ENCODE measurements at regions not wholly inside any gene's neighbourhood (a gene's known extent, or its start where the extent isn't known, plus 50 kb on each side); places are given as distances from the start of the nearest gene placed in this dataset.

DNA sequence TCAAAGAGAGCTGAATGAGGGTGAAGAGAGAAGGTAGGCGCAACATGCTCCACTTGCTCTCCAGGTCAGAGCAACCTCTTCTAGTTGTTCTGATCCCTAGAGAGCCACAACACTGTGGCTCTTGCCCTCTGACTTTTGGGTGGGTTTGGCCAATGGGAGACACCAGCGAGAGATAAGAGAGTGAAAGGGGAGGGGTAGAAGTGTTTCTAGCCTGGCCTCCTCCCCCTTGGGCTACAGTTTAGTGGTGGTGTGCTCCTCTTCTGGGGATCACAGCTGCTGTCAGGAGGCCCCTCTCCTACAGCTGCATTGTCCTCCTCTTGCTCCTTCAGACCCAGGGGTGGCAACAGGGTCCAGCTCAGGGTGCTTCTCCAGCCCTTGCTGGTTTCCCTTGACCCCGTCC lies 454.8 kb downstream of the FUT8 start:
- H3K4me2 ChIP-seq = no peak overlapping the region
- H4K20me1 ChIP-seq (ENCODE audit: insufficient read depth) = no peaks in the 10 kb centered on the region
- no peak for TF ChIP-seq RXRA (IDR thresholded peaks at IDR 0.05; ENCODE audit: borderline replicate concordance, low read depth)
- no peak for TF ChIP-seq SMC3 (IDR thresholded peaks at IDR 0.05; ENCODE audit: low read depth, low read length)
- no peak for TF ChIP-seq GATA2 (CRISPR knock-in tag; IDR thresholded peaks at IDR 0.05)
- TF ChIP-seq POLR2AphosphoS5 (IDR thresholded peaks at IDR 0.05; ENCODE audit: low read depth, low read length) = no peak
- TF ChIP-seq, protein P1, sequence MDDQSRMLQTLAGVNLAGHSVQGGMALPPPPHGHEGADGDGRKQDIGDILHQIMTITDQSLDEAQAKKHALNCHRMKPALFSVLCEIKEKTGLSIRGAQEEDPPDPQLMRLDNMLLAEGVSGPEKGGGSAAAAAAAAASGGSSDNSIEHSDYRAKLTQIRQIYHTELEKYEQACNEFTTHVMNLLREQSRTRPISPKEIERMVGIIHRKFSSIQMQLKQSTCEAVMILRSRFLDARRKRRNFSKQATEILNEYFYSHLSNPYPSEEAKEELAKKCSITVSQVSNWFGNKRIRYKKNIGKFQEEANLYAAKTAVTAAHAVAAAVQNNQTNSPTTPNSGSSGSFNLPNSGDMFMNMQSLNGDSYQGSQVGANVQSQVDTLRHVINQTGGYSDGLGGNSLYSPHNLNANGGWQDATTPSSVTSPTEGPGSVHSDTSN (IDR thresholded peaks at IDR 0.05) = no peak
- no peak for TF ChIP-seq YY1 (IDR thresholded peaks at IDR 0.05; ENCODE audit: low read depth)
- no peak for TF ChIP-seq FOSL2 (IDR thresholded peaks at IDR 0.05; ENCODE audit: borderline replicate concordance, low read depth)
- TF ChIP-seq, protein P2, sequence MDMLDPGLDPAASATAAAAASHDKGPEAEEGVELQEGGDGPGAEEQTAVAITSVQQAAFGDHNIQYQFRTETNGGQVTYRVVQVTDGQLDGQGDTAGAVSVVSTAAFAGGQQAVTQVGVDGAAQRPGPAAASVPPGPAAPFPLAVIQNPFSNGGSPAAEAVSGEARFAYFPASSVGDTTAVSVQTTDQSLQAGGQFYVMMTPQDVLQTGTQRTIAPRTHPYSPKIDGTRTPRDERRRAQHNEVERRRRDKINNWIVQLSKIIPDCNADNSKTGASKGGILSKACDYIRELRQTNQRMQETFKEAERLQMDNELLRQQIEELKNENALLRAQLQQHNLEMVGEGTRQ (IDR thresholded peaks at IDR 0.05; ENCODE audit: borderline replicate concordance, low read depth, low read length) = no peak
- POLR2A ChIA-PET = no interaction called here
- H3K4me1 ChIP-seq (ENCODE audit: control insufficient read depth in 1 of 2, insufficient read depth in 2 of 2, low read depth in 1 of 2, low read length in 1 of 2) = no peaks in the 10 kb centered on the region
- H3K9me3 ChIP-seq = no peaks in the 10 kb centered on the region
- no peak overlapping the region for H2AFZ ChIP-seq (ENCODE audit: low read depth)
- no peak overlapping the region for H3K4me3 ChIP-seq (ENCODE audit: low read depth in 2 of 2, low read length in 1 of 2)
- H3K36me3 ChIP-seq (replicated peaks in 1 of 2; ENCODE audit: control insufficient read depth in 1 of 2, insufficient read depth in 2 of 2, low read length in 1 of 2) = no peaks in the 10 kb centered on the region
- H3K79me2 ChIP-seq (ENCODE audit: insufficient read depth) = no peaks in the 10 kb centered on the region
- CTCF ChIA-PET = no interaction called here
- H3K9ac ChIP-seq = no peak overlapping the region
- H3K9me2 ChIP-seq = no peaks in the 10 kb centered on the region
- no peaks in the 10 kb centered on the region for H3K27me3 ChIP-seq (ENCODE audit: insufficient read depth)
- no peak overlapping the region for H3K27ac ChIP-seq (ENCODE audit: low read depth in 2 of 2, low read length in 1 of 2)
- DNase-seq = no peak
- 46% methylated on average over 2 of the region's 3 CpGs for WGBS (ENCODE audit: low lambda C conversion rate)
- no peaks in the 10 kb centered on the region for H3F3A ChIP-seq (replicated peaks; ENCODE audit: insufficient read depth)

DNA sequence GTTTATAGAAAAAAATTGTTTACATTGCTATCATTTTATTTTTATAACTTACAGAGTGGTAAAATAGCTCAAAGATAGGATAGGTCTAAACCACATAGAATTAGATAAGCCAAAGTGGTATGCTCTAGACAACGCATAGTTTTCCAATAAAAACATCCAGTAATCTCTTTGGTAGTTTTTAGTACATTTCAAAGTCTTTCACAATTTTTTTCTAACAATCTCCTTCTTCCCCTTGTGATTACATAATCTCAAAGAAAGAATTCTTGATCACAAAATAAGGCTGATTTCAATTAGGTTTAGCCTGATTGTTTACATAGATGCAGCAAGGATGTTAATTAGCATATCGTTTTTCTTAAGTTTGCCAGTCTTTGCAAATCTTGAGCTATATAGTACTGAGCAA lies 460.0 kb downstream of the FUT8 start:
- ChIA-PET CTCF (no interaction called here), POLR2A (no interaction called here)
- H3K9me2 ChIP-seq = no peaks in the 10 kb centered on the region
- no peak overlapping the region for H3K27ac ChIP-seq (ENCODE audit: low read depth in 2 of 2, low read length in 1 of 2)
- H3K36me3 ChIP-seq (replicated peaks in 1 of 2; ENCODE audit: control insufficient read depth in 1 of 2, insufficient read depth in 2 of 2, low read length in 1 of 2) = no peaks in the 10 kb centered on the region
- H3K4me2 ChIP-seq = no peak overlapping the region
- TF ChIP-seq CTCF (IDR thresholded peaks at IDR 0.05) = no peak
- TF ChIP-seq YY1 (IDR thresholded peaks at IDR 0.05; ENCODE audit: low read depth) = no peak
- TF ChIP-seq NRF1 (IDR thresholded peaks at IDR 0.05; ENCODE audit: low read depth, low read length) = no peak
- TF ChIP-seq FOSL2 (IDR thresholded peaks at IDR 0.05; ENCODE audit: borderline replicate concordance, low read depth) = no peak
- TF ChIP-seq TCF12 (IDR thresholded peaks at IDR 0.05) = no peak
- no peak for TF ChIP-seq EZH2phosphoT487 (IDR thresholded peaks at IDR 0.05; ENCODE audit: borderline replicate concordance, low read depth)
- no peak for TF ChIP-seq ELF1 (IDR thresholded peaks at IDR 0.05)
- TF ChIP-seq TEAD4 (IDR thresholded peaks at IDR 0.05; ENCODE audit: borderline replicate concordance, insufficient read depth) = no peak
- TF ChIP-seq FOXJ3 (CRISPR knock-in tag; IDR thresholded peaks at IDR 0.05) = no peak
- TF ChIP-seq JUND (IDR thresholded peaks at IDR 0.05) = no peak
- TF ChIP-seq TAF1 (IDR thresholded peaks at IDR 0.05; ENCODE audit: borderline replicate concordance, low read depth, low read length) = no peak
- TF ChIP-seq EP300 (IDR thresholded peaks at IDR 0.05; ENCODE audit: borderline replicate concordance in 1 of 2, low read depth in 1 of 2, low read length in 1 of 2) = no peak
- TF ChIP-seq GABPA (IDR thresholded peaks at IDR 0.05; ENCODE audit: low read depth) = no peak
- TF ChIP-seq, protein P1 (IDR thresholded peaks at IDR 0.05) = no peak
- TF ChIP-seq, protein P3, sequence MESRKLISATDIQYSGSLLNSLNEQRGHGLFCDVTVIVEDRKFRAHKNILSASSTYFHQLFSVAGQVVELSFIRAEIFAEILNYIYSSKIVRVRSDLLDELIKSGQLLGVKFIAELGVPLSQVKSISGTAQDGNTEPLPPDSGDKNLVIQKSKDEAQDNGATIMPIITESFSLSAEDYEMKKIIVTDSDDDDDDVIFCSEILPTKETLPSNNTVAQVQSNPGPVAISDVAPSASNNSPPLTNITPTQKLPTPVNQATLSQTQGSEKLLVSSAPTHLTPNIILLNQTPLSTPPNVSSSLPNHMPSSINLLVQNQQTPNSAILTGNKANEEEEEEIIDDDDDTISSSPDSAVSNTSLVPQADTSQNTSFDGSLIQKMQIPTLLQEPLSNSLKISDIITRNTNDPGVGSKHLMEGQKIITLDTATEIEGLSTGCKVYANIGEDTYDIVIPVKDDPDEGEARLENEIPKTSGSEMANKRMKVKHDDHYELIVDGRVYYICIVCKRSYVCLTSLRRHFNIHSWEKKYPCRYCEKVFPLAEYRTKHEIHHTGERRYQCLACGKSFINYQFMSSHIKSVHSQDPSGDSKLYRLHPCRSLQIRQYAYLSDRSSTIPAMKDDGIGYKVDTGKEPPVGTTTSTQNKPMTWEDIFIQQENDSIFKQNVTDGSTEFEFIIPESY (IDR thresholded peaks at IDR 0.05; ENCODE audit: borderline replicate concordance, low read depth) = no peak
- no peak for TF ChIP-seq RXRA (IDR thresholded peaks at IDR 0.05; ENCODE audit: borderline replicate concordance, low read depth)
- no peak for TF ChIP-seq RCOR1 (IDR thresholded peaks at IDR 0.05; ENCODE audit: low read length)
- no peak for TF ChIP-seq GATA2 (CRISPR knock-in tag; IDR thresholded peaks at IDR 0.05)
- no peak for TF ChIP-seq NFIC (IDR thresholded peaks at IDR 0.05; ENCODE audit: borderline replicate concordance)
- no peak for TF ChIP-seq FOXM1 (IDR thresholded peaks at IDR 0.05; ENCODE audit: low read depth)
- H3K4me3 ChIP-seq (ENCODE audit: low read depth in 2 of 2, low read length in 1 of 2) = no peak overlapping the region
- no peaks in the 10 kb centered on the region for H3K79me2 ChIP-seq (ENCODE audit: insufficient read depth)
- H3F3A ChIP-seq (replicated peaks; ENCODE audit: insufficient read depth) = no peaks in the 10 kb centered on the region
- H4K20me1 ChIP-seq (ENCODE audit: insufficient read depth) = no peaks in the 10 kb centered on the region
- H2AFZ ChIP-seq (ENCODE audit: low read depth) = no peak overlapping the region
- H3K27me3 ChIP-seq (ENCODE audit: insufficient read depth) = no peaks in the 10 kb centered on the region
- H3K9ac ChIP-seq = no peak overlapping the region
- WGBS (ENCODE audit: low lambda C conversion rate) = 35% methylated on average over 2 of the region's 2 CpGs
- no peaks in the 10 kb centered on the region for H3K9me3 ChIP-seq
- no peak for DNase-seq
- H3K4me1 ChIP-seq (ENCODE audit: control insufficient read depth in 1 of 2, insufficient read depth in 2 of 2, low read depth in 1 of 2, low read length in 1 of 2) = no peaks in the 10 kb centered on the region

All from SK-N-SH (cell line).